ENCODE measurements at regions not wholly inside any gene's neighbourhood (a gene's known extent, or its start where the extent isn't known, plus 50 kb on each side); places are given as distances from the start of the nearest gene placed in this dataset.

DNA sequence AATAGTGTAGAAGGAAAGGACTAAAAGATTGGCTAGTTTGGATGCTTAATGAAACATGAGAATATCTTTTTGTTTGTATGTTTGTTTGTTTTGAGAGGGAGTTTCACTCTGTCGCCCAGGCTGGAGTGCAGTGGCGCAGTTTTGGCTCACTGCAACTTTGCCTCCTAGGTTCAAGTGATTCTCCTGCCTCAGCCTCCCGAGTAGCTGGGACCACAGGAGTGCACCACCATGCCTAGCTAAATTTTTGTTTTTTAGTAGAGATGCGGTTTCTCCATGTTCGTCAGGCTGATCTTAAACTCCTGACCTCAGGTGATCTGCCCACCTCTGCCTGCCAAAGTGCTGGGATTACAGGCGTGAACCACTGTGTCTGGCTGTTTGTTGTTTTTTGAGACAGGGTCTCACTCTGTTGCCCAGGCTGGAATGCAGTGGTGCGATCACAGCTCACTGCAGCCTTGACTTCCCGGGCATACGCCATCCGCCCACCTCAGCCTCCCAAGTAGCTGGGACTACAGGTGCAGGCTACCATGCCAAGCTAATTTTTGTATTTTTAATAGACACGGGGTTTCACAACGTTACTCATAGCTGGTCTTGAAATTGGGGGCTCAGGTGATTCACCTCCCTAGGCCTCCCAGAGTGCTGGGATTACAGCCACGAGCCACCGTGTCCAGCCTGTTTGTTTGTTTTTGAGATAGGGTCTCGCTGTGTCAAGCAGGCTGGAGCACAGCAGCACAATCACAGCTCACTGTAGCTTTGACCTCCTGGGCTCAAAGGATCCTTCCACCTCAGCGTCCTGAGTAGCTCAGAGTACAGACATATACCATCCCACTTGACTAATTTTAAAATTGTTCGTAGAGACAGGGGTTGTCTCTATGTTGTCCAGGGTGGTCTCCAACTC lies 209.2 kb downstream of the MYCN start:
- DNase-seq (ENCODE audit: low read depth in 1 of 2, low spot score in 1 of 2): no peak

GRCh38 chr2:16148632-16149348 lies 208.4 kb downstream of the MYCN start:
- DNase-seq (ENCODE audit: low read depth in 1 of 2, low spot score in 1 of 2): no peak

- no peak for DNase-seq (ENCODE audit: low read depth in 1 of 2, low spot score in 1 of 2)
Observed at GRCh38 chr2:16142383-16143361, 202.3 kb downstream of the MYCN start.

DNA sequence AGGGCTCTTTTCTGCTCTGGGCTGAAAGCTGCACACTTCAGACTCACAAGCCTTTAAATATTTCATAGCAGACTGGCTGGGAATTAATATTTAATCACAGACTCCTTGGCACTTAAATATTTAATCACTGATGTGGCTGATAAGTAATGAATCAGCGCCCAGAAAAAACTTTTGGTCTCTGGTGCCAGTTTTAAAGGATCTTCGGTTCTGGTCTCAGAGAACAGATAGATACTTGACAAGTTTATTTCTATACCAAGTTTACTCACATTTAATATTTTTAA lies 201.2 kb downstream of the MYCN start:
- DNase-seq (ENCODE audit: low read depth in 1 of 2, low spot score in 1 of 2): no peak

DNA sequence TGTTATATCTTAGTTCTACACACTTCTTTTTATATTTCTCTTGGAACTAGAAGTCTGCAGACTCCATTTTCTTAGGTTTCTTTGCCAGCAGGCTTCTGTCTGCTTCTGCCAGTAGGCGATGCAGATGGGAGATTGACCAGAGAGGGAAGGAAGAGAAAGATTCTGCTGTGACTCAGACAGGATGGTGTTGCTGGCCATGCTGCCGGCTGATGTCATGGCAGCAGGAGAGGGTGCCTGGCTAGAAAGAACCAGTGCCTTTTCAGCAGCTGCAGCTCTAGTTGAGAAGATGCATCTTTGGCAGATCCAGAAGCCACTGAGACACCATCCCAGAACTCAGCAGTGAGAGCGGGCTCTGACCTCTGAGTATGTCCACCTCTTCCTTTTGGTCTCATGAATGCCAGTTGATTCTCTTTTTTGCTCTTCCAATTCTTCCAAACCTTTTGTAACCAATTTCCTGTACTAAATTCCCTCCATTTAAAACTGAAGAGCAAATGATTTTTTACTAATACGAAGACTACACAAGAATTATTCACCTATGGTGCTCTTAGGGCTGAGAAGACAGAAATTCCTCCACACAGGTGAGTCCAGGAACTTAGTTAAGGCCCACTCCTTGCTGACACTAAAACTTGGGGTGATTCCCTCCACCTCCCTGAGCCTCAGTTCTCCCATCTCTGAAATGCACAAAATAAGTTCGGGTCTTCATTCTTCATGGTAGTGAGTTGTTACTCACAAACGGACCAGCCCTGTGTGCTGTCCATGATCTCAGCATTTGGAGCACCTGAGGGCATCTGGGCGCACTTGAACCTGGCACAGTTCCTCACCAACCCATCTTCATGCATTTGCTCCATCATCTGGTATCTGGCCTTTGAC lies 200.7 kb downstream of the MYCN start:
- DNase-seq (ENCODE audit: low read depth in 1 of 2, low spot score in 1 of 2): no peak

DNA sequence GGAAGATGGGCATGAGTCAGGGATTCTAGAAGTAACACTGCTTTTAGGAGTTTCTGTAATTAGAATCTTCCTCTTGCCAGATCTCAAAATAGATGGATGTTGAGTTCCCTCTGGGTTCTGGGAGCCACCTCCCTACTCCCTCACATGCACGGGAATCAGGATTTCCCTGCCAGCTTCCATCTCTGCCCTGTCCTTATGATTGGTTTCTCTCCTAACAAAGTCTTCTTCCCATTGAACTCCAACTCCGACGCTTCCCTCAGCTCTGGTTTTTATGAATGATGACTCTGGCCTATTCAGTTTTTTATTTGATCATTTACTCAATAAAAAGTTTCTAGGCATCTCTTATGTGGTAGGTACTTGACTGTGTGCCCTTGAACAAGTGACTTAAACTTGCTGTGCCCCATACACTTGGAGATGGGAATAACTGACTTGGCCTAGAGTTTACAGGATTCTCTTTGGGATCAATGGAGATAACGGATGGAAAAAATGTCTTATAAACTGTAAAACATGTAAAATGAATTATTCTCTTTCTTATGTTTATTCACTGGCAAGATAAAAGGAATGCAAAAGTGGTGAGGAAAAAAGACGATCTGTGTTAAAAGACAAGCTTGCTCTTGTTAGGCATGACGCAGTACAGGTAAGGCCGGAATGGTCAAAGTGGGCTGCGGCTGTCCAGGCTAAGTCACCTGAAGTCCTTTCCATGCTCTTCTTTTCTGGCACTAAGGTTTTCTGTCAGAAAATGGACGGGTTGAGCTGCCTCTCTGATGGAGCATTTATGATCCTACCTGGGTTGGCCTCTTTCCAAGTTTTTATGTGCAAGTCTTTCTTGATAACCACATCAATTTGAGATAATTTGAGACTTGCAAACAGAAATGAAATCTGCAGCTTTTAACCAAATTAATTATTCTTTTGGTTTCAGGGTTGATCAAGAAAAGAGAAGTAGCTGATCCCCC lies 199.6 kb downstream of the MYCN start:
- no peak for DNase-seq (ENCODE audit: low read depth in 1 of 2, low spot score in 1 of 2)

- no peak for DNase-seq (ENCODE audit: low read depth in 1 of 2, low spot score in 1 of 2)
Observed at GRCh38 chr2:16138811-16139662, 198.7 kb downstream of the MYCN start.

DNA sequence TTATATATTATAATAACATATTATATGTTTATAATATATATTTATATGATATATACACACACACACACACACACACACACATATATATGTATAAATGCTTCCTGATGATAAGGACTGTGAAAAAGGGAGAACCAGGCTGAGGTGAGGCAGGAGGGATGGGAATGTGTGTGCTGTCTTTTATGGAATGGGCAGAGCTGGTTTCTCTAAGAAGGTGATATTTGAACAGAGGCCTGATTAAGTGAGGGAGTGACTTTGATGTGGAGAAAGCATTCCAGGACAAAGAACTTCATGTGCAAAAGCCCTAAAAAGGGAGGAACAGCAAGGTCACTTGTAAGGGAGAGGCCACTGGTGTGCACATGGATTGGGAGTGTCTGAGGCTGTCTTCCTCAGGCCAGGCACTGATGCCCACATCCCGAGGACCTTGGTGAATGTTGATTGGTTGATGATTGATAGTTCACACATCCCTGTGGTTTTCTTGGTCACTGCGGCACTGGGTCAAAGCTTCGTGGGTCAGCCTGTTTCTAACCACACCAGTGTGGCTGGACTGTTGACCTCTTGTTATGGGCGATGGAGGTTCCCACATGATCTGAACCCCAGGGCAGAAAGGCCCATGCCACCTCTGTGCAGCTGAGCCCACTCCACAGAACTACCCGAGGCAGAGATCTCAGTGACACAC lies 196.9 kb downstream of the MYCN start:
- DNase-seq (ENCODE audit: low read depth in 1 of 2, low spot score in 1 of 2): no peak

DNA sequence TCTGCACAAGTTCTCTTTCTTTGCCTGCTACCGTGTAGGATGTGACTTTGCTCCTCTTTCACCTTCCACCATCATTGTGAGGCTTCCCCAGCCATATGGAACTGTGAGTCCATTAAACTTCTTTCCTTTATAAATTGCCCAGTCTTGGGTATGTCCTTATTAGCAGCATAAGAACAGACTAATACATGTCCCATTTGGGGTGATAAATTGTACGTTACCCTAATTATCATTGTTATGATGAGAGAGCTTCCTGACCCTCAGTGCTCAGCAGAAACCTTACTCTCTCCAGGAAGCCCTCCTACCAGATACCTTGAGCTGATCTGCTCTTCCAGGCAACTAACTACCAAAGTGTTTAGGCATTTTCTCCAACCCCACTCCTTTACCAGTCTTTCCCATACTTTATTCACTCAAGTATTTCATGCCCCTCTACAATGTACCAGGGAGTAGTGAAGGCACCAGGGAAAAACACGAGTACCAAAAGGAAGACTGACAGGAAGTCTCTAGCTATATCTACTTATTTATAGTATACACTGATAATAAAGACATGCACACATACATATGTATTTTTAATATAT lies 196.2 kb downstream of the MYCN start:
- no peak for DNase-seq (ENCODE audit: low read depth in 1 of 2, low spot score in 1 of 2)

- no peak for DNase-seq (ENCODE audit: low read depth in 1 of 2, low spot score in 1 of 2)
Observed at GRCh38 chr2:16135913-16136310, 195.6 kb downstream of the MYCN start.

DNA sequence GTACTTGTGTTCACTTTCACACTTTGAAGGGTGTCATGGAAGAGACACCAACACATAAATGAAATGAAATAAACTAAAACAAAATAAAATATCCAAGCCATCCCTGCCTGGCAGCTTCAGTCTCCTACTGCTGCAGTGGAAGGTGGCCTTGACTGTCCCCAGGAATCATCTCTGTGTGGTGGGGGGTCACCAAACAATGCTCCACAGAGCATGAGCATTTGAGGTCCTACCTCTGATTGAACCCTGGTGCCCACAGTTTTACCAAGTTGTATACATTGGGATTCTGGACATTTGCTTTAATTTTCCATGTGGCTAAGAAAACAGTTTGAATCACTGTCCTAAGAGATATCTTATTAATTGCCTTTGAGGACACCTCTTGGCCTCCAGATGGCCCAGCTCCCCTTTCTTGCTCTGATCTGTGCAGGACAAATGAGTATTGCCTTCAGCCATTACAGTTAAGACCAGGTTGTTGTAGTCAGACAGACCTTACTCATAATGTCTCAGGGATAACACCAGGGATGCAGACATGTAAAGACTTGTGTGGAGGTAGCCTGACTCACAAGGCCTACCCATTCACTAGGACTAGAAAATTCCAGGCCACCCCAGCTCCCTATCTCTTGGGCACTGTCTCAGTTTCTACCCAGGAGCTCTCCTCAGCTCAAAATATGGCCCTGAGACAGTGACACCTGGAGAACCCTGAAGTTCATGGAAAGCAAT lies 195.0 kb downstream of the MYCN start:
- DNase-seq (ENCODE audit: low read depth in 1 of 2, low spot score in 1 of 2): no peak

DNA sequence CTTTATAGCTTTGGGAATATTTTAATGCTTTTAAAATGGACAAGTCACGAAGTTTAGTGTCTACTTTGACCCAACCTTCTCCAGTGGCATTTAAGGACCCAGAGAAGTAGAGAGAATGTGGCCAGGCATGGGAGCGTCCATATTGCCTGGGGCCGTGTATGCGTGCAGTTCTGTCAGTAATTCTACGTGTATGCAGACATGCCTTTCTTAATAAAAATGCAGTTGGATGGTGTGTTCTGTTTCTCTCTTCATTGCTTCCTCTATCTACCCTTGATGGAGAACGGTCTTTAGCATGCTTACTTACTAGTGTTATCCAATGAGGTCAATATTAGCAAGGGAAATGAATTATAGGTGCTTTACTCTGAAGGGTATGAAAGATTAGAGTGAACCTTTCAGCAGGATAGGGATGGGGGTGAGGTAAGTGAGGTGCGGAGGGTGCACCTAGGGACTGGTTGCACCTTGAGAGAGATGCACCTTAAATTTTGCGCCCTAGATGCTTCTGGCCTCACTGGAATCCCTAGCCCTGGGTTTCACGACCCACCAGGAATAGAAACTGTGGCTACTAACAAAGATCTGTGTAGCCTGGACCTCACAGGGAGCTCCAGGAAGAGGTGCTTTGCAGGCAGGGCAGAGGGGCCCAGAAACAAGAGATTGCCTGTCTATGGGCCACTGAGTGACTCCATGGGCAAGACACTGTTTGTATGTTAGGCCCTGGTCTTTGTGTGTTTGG lies 194.3 kb downstream of the MYCN start:
- no peak for DNase-seq (ENCODE audit: low read depth in 1 of 2, low spot score in 1 of 2)

- no peak for DNase-seq (ENCODE audit: low read depth in 1 of 2, low spot score in 1 of 2)
Observed at GRCh38 chr2:16130906-16131400, 190.6 kb downstream of the MYCN start.

DNA sequence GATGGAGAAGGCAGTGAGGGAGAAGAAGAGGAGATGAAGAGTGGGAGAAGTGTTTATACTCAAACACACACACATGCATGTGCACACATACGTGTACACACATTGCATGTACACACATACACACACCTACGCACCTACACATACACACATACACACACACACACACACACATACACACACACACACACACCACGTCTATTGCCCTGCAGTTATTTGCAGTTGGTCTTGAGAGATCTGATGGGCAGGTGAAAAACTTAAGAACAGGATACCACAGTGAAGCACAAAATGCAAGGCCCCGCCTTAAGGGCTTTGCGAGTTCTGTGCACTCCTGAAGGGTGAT lies 190.2 kb downstream of the MYCN start:
- no peak for DNase-seq (ENCODE audit: low read depth in 1 of 2, low spot score in 1 of 2)

DNA sequence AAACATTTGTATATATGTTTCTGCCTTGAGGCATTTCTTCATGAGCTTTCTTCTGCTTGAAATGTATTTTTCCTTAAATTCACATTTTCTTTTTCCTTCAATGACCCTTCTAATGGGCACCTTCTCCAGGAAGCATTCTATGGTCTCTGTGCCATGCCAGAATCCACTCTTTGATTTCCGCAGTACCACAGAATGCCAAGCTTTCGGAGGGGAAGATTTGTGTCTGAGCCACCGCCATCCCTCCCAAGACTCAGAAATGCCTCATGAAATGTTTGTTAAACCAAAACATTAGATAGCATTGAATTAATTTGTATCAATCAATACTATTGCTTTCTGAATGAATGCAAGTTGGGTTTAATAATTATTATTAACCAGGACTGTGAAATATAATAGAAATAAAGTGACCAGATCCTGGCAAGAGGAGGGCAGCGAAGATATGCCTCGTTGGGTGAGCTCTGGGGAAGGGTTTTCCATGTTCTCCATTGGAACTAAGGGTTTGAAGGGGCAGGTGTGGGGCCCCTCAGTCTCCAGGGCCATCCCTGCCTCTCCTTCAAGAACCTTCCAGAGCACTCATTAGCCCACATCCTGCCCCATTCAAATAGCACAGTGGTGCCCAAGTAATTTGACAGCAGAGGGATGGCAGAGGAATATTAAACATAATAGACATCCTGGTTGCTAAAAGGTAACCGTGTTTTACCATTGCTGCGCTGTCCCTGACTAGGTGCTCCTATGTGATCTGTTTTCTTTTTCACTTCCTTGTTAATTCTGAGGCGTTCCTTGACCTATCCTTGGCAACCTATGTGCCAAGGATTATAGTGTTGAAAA lies 189.6 kb downstream of the MYCN start:
- no peak for DNase-seq (ENCODE audit: low read depth in 1 of 2, low spot score in 1 of 2)
